Jurkat, Clone E6-1 (cell line): ENCODE measurements at regions not wholly inside any gene's neighbourhood (a gene's known extent, or its start where the extent isn't known, plus 50 kb on each side); places are given as distances from the start of the nearest gene placed in this dataset.

Source experiments
- DNase-seq: peaks from one replicate; pipeline ENCODE4 v3.0.0-alpha.2; 2011; ENCODE audit warnings: low read depth, low spot score
- H3K4me3 ChIP-seq: 2 replicates; pipeline ENCODE4 v1.5.1; 2011; ENCODE audit warnings: mild to moderate bottlenecking, low read length, control low read depth, moderate library complexity

GRCh38 chr5:74337984-74338310 lies 302.6 kb downstream of the ENC1 start:
- H3K4me3 ChIP-seq, result no peak overlapping the region

GRCh38 chr5:74337254-74337983 lies 303.1 kb downstream of the ENC1 start:
- DNase-seq, result no peak
- H3K4me3 ChIP-seq, result no peak overlapping the region

More at GRCh38 chr5:74337984-74338310, 302.6 kb downstream of the ENC1 start:
- no peak for DNase-seq

- no peak overlapping the region for H3K4me3 ChIP-seq
- DNase-seq, result no peak
Observed at GRCh38 chr5:74336297-74336696, 304.2 kb downstream of the ENC1 start.

GRCh38 chr5:74334762-74335384 lies 305.7 kb downstream of the ENC1 start:
- no peak for DNase-seq

GRCh38 chr5:74334062-74334761 lies 306.3 kb downstream of the ENC1 start:
- no peak overlapping the region for H3K4me3 ChIP-seq
- no peak for DNase-seq

More at GRCh38 chr5:74334762-74335384, 305.7 kb downstream of the ENC1 start:
- no peak overlapping the region for H3K4me3 ChIP-seq

- no peak for DNase-seq
- no peak overlapping the region for H3K4me3 ChIP-seq
Observed at GRCh38 chr5:74333430-74333829, 307.1 kb downstream of the ENC1 start.

GRCh38 chr5:74332682-74333081 lies 307.8 kb downstream of the ENC1 start:
- H3K4me3 ChIP-seq, result no peak overlapping the region
- no peak for DNase-seq

GRCh38 chr5:74332006-74332405 lies 308.5 kb downstream of the ENC1 start:
- no peak for DNase-seq
- no peak overlapping the region for H3K4me3 ChIP-seq

- no peak overlapping the region for H3K4me3 ChIP-seq
- DNase-seq, result no peak
Observed at GRCh38 chr5:74328221-74328630, 312.3 kb downstream of the ENC1 start.

- H3K4me3 ChIP-seq, result no peak overlapping the region
- no peak for DNase-seq
Observed at GRCh38 chr5:74327339-74327685, 313.2 kb downstream of the ENC1 start.

GRCh38 chr5:74326571-74327338 lies 313.8 kb downstream of the ENC1 start:
- peak; percentile 84 for DNase-seq
- no peak overlapping the region for H3K4me3 ChIP-seq

GRCh38 chr5:74325866-74326265 lies 314.7 kb downstream of the ENC1 start:
- H3K4me3 ChIP-seq, result no peak overlapping the region
- no peak for DNase-seq

GRCh38 chr5:74324556-74324955 lies 316.0 kb downstream of the ENC1 start:
- DNase-seq, result no peak
- H3K4me3 ChIP-seq, result no peak overlapping the region

GRCh38 chr5:74322944-74323343 lies 317.6 kb downstream of the ENC1 start:
- no peak overlapping the region for H3K4me3 ChIP-seq
- DNase-seq, result peak; percentile 3

- no peak for DNase-seq
- no peak overlapping the region for H3K4me3 ChIP-seq
Observed at GRCh38 chr5:74322191-74322590, 318.3 kb downstream of the ENC1 start.

- no peak overlapping the region for H3K4me3 ChIP-seq
- no peak for DNase-seq
Observed at GRCh38 chr5:74321326-74321725, 319.2 kb downstream of the ENC1 start.

- no peak overlapping the region for H3K4me3 ChIP-seq
- no peak for DNase-seq
Observed at GRCh38 chr5:74320526-74320925, 320.0 kb downstream of the ENC1 start.

- DNase-seq, result no peak
- no peak overlapping the region for H3K4me3 ChIP-seq
Observed at GRCh38 chr5:74319076-74319475, 321.5 kb downstream of the ENC1 start.

- H3K4me3 ChIP-seq, result no peak overlapping the region
- no peak for DNase-seq
Observed at GRCh38 chr5:74316064-74316603, 324.4 kb downstream of the ENC1 start.

- no peak for DNase-seq
- H3K4me3 ChIP-seq, result no peak overlapping the region
Observed at GRCh38 chr5:74314906-74315305, 325.6 kb downstream of the ENC1 start.
